A673 (cell line): ENCODE measurements at regions not wholly inside any gene's neighbourhood (a gene's known extent, or its start where the extent isn't known, plus 50 kb on each side); places are given as distances from the start of the nearest gene placed in this dataset.

Source experiments
- BruUV-seq: library from RNA; stranded (reverse); fragments of 400-500 nt; replicated peaks from 2 replicates; lab custom pipeline; 2021; lab: Mats Ljungman, UMichigan
- CTCF ChIA-PET: fragments of 300-600 bp; sonication (Branson Sonifier 250); formaldehyde crosslinking; loops from one replicate; lab custom pipeline; 2022; ENCODE audit warnings: antibody characterized with exemption; lab: Charles Lee
- POLR2A ChIA-PET: fragments of 300-600 bp; sonication (Branson Sonifier 250); formaldehyde crosslinking; loops from one replicate; lab custom pipeline; 2022; ENCODE audit warnings: antibody characterized with exemption; ENCODE audit not compliant: low non-redundant PET; lab: Charles Lee
- DNase-seq: peaks from one replicate; pipeline ENCODE4 v3.0.0-alpha.2; 2015; ENCODE audit warnings: low spot score
- H3K27ac ChIP-seq: fragments of 200-600 bp; sonication (generic); 2 replicates; pipeline ENCODE4 v1.5.1; 2016; ENCODE audit warnings: mixed run types, low read depth, mild to moderate bottlenecking, mixed read lengths, antibody characterized with exemption, low read length; ENCODE audit not compliant: poor library complexity, severe bottlenecking
- H3K27me3 ChIP-seq: fragments of 200-600 bp; sonication (generic); replicated peaks from 2 replicates; pipeline ENCODE4 v1.6.1; 2017; ENCODE audit warnings: mixed run types, low read depth, mild to moderate bottlenecking, mixed read lengths, antibody characterized with exemption, low read length; ENCODE audit not compliant: insufficient read depth, poor library complexity
- H3K36me3 ChIP-seq: fragments of 200-600 bp; sonication (generic); 2 replicates; pipeline ENCODE4 v1.6.1; 2016; ENCODE audit warnings: mixed run types, mild to moderate bottlenecking, mixed read lengths, antibody characterized with exemption, low read length; ENCODE audit not compliant: insufficient read depth, poor library complexity, severe bottlenecking
- H3K4me1 ChIP-seq: fragments of 200-600 bp; sonication (generic); 2 replicates; pipeline ENCODE4 v1.6.1; 2017; ENCODE audit warnings: mixed run types, mild to moderate bottlenecking, mixed read lengths, antibody characterized with exemption, low read length; ENCODE audit not compliant: insufficient read depth, poor library complexity, severe bottlenecking
- H3K4me3 ChIP-seq: fragments of 200-600 bp; sonication (generic); 2 replicates; pipeline ENCODE4 v1.5.1; 2016; ENCODE audit warnings: low read depth, mixed run types, mild to moderate bottlenecking, mixed read lengths, low read length; ENCODE audit not compliant: poor library complexity, severe bottlenecking
- H3K9me3 ChIP-seq: fragments of 200-600 bp; sonication (generic); 2 replicates; pipeline ENCODE4 v1.6.1; 2016; ENCODE audit warnings: mixed run types, low read depth, mild to moderate bottlenecking, mixed read lengths, antibody characterized with exemption, low read length; ENCODE audit not compliant: poor library complexity, severe bottlenecking
- EZH2 ChIP-seq: fragments of 200-600 bp; sonication (generic); IDR thresholded peaks from 2 replicates; pipeline ENCODE4 v1.6.1; 2017; ENCODE audit warnings: borderline replicate concordance, low read depth, mild to moderate bottlenecking, mixed read lengths, antibody characterized with exemption, low read length; ENCODE audit not compliant: poor library complexity, severe bottlenecking
- intact Hi-C: fragments of 100-400 bp; cut with micrococcal nuclease; formaldehyde crosslinking; loops from one replicate; pipeline ENCODE4 v1.10.0; 2022; ENCODE audit not compliant: unreplicated experiment
- TF ChIP-seq, protein P1 (sequence below): fragments of 300-800, 200-600 bp; sonication (generic); conservative IDR thresholded peaks from 2 replicates; pipeline ENCODE4 v1.5.1; 2017; ENCODE audit warnings: low read depth, mild to moderate bottlenecking, antibody characterized with exemption, low read length, moderate library complexity, mixed read lengths

DNA sequence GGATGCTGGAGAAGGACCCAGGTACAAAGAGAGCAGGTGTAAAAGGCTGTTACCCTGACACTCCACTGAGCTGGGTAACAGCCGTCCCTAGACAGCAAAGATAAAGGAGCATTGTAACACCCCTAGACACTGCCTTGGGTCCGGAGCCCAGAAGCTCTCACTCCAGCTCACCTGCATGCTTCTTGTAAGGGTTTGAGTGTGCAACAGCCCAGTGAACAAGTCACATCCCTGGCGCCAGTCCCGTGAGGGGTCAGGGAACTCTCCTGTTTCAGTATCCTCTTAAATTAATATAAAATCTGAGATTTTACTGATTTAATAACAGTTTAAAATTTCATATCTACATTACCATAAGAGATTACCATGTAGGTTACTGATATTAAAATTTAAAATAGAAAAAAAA, 124.8 kb upstream of the LMO3 start:
- no peak overlapping the region for H3K4me3 ChIP-seq
- peaks cover 18% of the 10 kb centered on the region for H3K4me1 ChIP-seq
- no peak overlapping the region for H3K27ac ChIP-seq
- no peaks in the 10 kb centered on the region for H3K27me3 ChIP-seq
- H3K9me3 ChIP-seq: no peaks in the 10 kb centered on the region
- intact Hi-C loops: no loop called here
- ChIA-PET POLR2A (no interaction called here), CTCF (no interaction called here)
- H3K36me3 ChIP-seq: no peaks in the 10 kb centered on the region
- TF ChIP-seq EZH2: no peak
- TF ChIP-seq, protein P1, sequence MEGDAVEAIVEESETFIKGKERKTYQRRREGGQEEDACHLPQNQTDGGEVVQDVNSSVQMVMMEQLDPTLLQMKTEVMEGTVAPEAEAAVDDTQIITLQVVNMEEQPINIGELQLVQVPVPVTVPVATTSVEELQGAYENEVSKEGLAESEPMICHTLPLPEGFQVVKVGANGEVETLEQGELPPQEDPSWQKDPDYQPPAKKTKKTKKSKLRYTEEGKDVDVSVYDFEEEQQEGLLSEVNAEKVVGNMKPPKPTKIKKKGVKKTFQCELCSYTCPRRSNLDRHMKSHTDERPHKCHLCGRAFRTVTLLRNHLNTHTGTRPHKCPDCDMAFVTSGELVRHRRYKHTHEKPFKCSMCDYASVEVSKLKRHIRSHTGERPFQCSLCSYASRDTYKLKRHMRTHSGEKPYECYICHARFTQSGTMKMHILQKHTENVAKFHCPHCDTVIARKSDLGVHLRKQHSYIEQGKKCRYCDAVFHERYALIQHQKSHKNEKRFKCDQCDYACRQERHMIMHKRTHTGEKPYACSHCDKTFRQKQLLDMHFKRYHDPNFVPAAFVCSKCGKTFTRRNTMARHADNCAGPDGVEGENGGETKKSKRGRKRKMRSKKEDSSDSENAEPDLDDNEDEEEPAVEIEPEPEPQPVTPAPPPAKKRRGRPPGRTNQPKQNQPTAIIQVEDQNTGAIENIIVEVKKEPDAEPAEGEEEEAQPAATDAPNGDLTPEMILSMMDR: no peak
- no TSS peak for BruUV-seq
- no peak for DNase-seq

DNA sequence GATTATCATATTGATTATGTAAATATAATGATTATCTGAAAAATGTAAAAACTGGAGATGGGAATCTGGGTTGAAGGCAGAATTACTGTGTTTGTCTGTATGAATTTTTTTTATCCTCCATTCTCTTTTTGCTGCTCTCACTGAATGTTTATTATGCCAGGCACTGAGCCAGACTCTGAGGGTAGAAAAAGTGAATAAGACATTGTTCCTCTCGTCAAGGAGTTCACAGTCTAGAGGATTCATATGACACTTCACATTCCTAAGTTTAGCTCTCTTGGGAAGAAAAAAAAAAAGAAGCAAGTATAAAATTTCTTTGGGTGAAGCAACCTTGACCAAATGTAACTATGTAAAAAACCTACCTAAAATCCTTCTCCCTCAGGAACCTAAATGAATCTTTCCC, 120.9 kb upstream of the LMO3 start:
- BruUV-seq: no TSS peak
- ChIA-PET POLR2A (interaction anchor here (0.7 kb wide), 2 partner anchors 490 to 644 kb away, joined by 5 to 13 read pairs; no protein-coding TSS in a partner anchor), CTCF (interaction anchor here (0.7 to 1.6 kb wide), 4 partner anchors 211 to 645 kb away, joined by 3 to 7 read pairs (median 4); no protein-coding TSS in a partner anchor)
- no peaks in the 10 kb centered on the region for H3K27me3 ChIP-seq
- peak overlapping the region; percentile 97 for H3K27ac ChIP-seq
- no peaks in the 10 kb centered on the region for H3K36me3 ChIP-seq
- no peak for TF ChIP-seq EZH2
- TF ChIP-seq, protein P1: no peak
- DNase-seq: peak; percentile 92
- intact Hi-C loops: loop anchor here (1.0 to 10.0 kb wide), 7 partner anchors 340 to 1245 kb away; no protein-coding TSS in a partner anchor
- H3K4me1 ChIP-seq: peaks cover 26% of the 10 kb centered on the region
- H3K4me3 ChIP-seq: no peak overlapping the region
- H3K9me3 ChIP-seq: no peaks in the 10 kb centered on the region

DNA sequence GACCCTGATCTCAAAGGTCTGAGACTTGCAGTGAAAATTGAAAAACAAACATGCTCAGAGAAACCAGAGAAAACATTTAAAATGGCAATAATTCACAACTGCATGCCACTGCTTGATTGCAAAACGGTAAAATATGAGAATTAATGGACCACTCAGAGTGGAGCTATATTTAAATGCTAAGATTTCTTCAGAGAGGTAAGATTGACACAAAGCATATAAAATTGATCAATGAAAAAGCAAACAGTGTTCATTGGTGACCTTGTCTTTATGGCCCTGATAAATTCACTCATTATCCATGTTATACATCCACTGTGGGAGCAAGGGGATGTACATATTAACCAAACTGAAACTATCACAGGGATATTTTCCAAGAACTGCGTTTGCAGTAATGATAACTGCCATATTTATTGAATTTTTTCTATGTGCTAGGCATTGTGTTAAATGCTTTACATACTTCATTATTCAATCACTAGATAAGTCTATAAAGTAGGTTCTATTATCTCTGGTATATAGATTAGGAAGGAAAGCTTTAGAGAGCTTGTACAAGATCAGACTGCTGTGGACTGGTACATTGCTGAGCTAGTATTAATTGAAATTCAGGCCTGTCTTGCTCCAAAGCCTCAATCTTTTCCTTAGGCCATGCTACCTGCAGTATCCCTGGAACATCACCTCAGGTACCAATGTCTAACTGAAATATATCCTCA, 113.9 kb upstream of the LMO3 start:
- BruUV-seq: no TSS peak

More for the DNA sequence above, 113.9 kb upstream of the LMO3 start:
- Histone ChIP-seq H3K9me3 (no peaks in the 10 kb centered on the region), H3K4me3 (no peak overlapping the region), H3K27me3 (no peaks in the 10 kb centered on the region), H3K4me1 (peaks cover 33% of the 10 kb centered on the region), H3K27ac (no peak overlapping the region), H3K36me3 (no peaks in the 10 kb centered on the region)
- POLR2A ChIA-PET: no interaction called here
- no peak for DNase-seq
- CTCF ChIA-PET: no interaction called here
- TF ChIP-seq, protein P1: no peak
- no peak for TF ChIP-seq EZH2
- intact Hi-C loops: loop anchor here (5.0 to 10.0 kb wide), 3 partner anchors 113 to 625 kb away; partner anchors contain the start of gene LMO3
